Panc1 (cell line): ENCODE measurements at regions not wholly inside any gene's neighbourhood (a gene's known extent, or its start where the extent isn't known, plus 50 kb on each side); places are given as distances from the start of the nearest gene placed in this dataset.

Experiments used
- CTCF ChIP-seq: fragments of 450-650 bp; IDR thresholded peaks from 2 replicates; pipeline ENCODE4 v1.5.1; 2017; ENCODE audit warnings: mild to moderate bottlenecking
- POLR2AphosphoS5 ChIP-seq: IDR thresholded peaks from 2 replicates; pipeline ENCODE4 v1.6.1; 2012; ENCODE audit warnings: mild to moderate bottlenecking, low read depth, low read length, moderate library complexity
- REST ChIP-seq, 2 experiments: IDR thresholded peaks; 2 replicates each; pipeline ENCODE4 v1.6.1; 2011 to 2012; ENCODE audit warnings: low read depth in 2 of 2, control low read depth in 1 of 2, low read length in 1 of 2, mild to moderate bottlenecking in 1 of 2, moderate library complexity in 1 of 2; ENCODE audit not compliant: insufficient read depth in 1 of 2
- SIN3A ChIP-seq: IDR thresholded peaks from 2 replicates; pipeline ENCODE4 v1.6.1; 2012; ENCODE audit warnings: low read depth, mild to moderate bottlenecking, low read length, moderate library complexity, borderline replicate concordance; ENCODE audit not compliant: insufficient read depth

DNA sequence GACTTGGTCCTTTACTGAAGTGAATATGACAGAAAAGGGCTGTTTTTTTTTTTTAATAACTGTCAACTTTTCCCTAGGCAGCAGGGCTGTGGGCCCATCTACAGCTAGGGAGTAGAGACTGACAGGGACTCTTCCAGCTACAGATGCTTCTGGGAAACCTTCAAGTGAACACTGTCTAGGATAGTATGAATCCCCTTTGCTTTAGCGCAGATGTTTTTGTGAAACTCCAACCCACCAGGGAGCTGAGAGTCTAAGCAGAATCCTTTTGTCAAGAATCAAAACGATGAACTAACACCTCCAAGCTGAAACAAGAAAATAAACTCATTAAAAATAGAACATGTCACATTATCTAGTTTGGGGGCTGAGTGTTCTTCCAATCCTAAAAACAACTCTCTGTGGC is 219.7 kb upstream of the FGF13 start:
- no peak for TF ChIP-seq CTCF
- TF ChIP-seq REST (IDR thresholded peaks at IDR 0.05; ENCODE audit: insufficient read depth in 1 of 2, low read depth in 2 of 2, low read length in 1 of 2) = no peak
- TF ChIP-seq POLR2AphosphoS5 = no peak
- no peak for TF ChIP-seq SIN3A
